ENCODE measurements at regions not wholly inside any gene's neighbourhood (a gene's known extent, or its start where the extent isn't known, plus 50 kb on each side); places are given as distances from the start of the nearest gene placed in this dataset.

- no peak for TF ChIP-seq EZH2 (IDR thresholded peaks at IDR 0.05; ENCODE audit: low read length)
- TF ChIP-seq, protein P1, sequence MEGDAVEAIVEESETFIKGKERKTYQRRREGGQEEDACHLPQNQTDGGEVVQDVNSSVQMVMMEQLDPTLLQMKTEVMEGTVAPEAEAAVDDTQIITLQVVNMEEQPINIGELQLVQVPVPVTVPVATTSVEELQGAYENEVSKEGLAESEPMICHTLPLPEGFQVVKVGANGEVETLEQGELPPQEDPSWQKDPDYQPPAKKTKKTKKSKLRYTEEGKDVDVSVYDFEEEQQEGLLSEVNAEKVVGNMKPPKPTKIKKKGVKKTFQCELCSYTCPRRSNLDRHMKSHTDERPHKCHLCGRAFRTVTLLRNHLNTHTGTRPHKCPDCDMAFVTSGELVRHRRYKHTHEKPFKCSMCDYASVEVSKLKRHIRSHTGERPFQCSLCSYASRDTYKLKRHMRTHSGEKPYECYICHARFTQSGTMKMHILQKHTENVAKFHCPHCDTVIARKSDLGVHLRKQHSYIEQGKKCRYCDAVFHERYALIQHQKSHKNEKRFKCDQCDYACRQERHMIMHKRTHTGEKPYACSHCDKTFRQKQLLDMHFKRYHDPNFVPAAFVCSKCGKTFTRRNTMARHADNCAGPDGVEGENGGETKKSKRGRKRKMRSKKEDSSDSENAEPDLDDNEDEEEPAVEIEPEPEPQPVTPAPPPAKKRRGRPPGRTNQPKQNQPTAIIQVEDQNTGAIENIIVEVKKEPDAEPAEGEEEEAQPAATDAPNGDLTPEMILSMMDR (optimal IDR thresholded peaks at IDR 0.05 in 1 of 3, IDR thresholded peaks at IDR 0.05 in 1 of 3, conservative IDR thresholded peaks at IDR 0.05 in 1 of 3; ENCODE audit: extremely low read depth in 1 of 3, insufficient read depth in 2 of 3, low read length in 3 of 3), result no peak
These were observed 57.3 kb upstream of the FGFR2 start for GRCh38 chr10:121655254-121656144.

All from keratinocyte (primary cell).